Eye (tissue), 1 donor: ENCODE measurements at regions not wholly inside any gene's neighbourhood (a gene's known extent, or its start where the extent isn't known, plus 50 kb on each side); places are given as distances from the start of the nearest gene placed in this dataset.

Experiments
- DNase-seq: peaks from one replicate; pipeline ENCODE4 v3.0.0-alpha.2; 2015

DNA sequence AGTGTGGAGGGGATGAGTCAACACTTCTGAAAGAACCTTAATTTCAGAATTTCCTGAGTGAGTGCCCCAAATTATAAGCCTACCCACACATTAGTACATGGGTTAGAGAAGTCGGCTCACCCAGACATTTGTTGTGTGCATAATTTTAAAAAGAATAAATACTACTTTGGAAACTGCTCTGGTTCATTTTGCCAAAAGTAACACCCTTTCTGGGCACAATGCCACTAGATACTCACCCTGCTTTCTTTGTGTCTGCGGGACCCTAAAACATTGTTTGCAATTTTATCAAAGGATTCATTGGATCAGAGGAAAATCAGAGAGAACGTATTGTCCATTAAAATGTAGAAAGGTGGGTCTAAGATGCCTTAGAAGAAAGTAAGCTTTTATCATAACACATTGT is 245.5 kb upstream of the NRP1 start:
- no peak for DNase-seq

DNA sequence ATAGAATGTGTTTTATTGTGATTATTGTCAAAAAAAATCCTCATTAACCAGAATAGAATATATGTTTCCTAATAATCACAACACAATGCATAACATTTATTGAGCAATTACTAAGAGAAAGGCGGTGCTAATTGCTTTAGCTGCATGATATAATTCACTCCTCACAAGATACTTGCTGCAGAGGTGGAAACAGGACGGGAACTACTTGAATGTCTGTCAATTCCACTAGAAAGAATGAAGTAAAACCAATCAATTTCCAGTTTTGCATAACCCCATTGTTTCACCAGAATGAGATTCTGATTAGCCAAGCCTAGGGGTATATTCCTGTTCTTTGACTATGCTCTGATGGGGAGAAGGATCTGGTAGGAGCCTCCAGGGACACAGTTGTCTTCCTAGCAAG is 239.1 kb upstream of the NRP1 start:
- DNase-seq = no peak

DNA sequence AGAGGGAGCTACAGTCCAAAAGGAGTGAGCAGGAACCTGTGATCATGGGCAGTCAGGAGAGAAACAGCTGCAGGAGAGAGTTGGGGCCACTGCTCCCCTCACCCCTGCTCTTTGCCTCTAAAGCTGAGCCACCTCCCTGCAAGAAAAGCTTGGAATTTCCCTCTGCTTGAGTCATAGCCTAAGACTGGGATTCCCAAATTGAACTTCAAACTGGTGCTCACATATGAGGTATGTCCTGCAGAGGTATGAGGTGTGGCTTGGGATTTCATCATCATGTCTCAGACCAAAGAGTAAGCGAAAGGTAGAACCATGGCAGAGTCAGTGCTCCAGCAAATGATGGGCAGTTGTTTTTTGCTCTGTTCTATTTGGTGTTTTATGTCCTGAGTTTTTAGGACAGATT is 237.1 kb upstream of the NRP1 start:
- DNase-seq = no peak

- no peak for DNase-seq
Measured at GRCh38 chr10:33570495-33570894, 236.0 kb upstream of the NRP1 start.

GRCh38 chr10:33569702-33570101 is 235.2 kb upstream of the NRP1 start:
- no peak for DNase-seq

DNA sequence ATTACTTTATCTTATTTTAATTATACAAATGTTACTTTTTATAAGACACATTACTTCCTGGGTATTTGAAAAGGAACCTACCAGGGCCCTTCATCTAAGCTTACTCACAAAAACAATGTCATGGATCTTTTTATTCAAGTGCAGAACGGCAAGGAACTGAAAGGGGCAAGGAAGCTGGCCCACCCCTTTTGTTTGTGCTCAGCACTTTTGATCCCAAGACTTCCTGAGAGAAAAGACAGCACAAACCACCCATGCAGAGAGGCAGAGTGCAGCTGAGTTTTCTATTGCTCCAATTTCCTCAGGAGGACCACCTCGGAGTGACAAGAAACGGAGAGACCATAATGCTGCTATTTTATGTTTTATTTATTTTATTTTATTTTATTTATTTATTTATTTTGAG is 232.0 kb upstream of the NRP1 start:
- peak; percentile 14 for DNase-seq

DNA sequence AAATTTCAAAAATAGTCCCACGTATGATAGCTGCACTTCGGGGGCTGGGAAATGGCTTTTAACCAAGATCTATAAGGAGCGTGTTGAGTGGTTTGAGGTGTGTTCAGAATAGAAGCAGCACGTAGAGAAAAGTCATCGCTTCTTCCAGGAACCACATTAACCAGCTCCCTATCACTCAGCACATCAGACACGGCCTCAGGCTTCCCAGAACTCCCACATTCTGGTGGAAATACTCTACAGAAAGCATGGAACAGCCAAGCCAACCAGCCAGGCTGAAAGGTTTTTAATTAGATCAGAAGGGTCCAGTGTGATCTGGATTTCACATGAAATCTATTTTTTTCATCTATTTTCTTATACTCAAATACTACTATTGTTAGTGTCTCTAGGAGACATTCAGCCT is 231.5 kb upstream of the NRP1 start:
- peak; percentile 9 for DNase-seq

DNA sequence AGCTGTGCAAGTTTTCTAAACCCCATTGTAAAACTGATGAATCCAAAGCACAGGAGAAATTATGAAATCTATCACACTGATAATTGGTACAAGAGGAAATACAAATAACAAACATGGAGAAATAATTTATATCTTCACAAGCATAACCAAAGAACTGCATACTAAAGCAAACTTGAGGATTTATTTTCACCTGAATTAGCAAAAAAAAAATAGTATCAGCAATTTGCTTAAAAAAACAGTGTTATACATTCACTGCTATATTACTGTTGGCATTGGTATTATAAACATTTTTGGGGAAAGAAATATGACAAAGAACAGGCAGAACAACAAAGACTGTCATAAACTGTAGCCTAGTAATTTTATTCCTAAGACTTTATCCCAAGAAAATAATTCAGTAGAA is 230.8 kb upstream of the NRP1 start:
- DNase-seq = no peak

DNA sequence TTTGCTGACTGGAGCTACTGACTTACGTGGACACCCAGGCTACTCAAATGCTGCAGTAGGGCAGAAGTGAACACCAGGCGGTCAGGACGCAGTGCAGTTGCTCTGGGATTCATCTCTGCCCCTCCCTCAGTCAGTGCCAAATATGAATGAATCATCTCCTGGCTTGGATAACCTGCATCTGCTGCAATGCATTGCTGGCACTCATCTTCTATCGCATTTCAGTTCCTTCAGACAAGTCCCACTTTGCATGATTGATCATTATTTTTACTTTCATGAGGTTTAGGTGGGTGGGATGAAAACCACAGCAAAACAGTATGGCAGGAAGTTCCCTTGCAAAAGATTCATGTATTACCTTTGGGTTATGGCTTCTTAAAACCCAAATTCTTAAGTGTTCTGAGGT is 224.6 kb upstream of the NRP1 start:
- DNase-seq = no peak

DNA sequence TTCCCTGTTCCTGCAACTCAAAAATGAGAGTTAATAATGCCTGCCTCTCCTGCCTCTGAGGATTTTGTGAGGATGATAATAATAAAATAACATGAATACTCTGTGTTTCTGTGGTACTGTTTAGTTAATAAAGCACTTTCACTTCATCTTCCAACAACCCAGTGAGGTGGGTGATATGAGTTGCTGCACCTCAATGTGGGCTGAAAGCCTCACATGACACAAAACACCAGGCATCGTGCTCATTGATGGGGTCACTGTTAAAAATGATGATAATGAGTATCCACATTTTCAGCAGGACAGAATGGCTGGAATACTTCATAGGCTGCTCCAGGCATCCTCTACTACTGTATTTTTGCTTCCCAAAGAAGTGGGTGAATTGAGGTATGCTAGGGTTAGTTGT is 222.8 kb upstream of the NRP1 start:
- no peak for DNase-seq

DNA sequence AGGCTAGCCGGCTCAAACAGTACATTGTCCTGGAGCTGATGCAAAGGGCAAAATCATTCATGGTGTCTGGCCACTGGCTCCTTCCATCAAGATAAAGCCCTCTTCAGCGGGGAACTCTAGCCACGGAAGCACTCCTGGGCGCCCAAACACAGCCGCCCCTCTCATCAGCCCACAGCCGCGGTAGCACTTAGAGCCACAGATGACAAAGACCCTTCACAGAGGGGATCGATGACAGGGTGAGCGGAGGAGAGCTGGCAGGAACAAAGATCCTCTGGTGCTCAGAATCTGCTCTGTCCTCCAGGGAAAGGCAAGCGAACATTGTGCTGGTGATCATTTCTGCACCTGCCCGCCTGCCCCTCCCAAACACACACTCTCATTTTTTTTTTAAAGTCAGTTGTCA is 222.2 kb upstream of the NRP1 start:
- peak; percentile 64 for DNase-seq

- DNase-seq = no peak
Measured at GRCh38 chr10:33556103-33556502, 221.6 kb upstream of the NRP1 start.

DNA sequence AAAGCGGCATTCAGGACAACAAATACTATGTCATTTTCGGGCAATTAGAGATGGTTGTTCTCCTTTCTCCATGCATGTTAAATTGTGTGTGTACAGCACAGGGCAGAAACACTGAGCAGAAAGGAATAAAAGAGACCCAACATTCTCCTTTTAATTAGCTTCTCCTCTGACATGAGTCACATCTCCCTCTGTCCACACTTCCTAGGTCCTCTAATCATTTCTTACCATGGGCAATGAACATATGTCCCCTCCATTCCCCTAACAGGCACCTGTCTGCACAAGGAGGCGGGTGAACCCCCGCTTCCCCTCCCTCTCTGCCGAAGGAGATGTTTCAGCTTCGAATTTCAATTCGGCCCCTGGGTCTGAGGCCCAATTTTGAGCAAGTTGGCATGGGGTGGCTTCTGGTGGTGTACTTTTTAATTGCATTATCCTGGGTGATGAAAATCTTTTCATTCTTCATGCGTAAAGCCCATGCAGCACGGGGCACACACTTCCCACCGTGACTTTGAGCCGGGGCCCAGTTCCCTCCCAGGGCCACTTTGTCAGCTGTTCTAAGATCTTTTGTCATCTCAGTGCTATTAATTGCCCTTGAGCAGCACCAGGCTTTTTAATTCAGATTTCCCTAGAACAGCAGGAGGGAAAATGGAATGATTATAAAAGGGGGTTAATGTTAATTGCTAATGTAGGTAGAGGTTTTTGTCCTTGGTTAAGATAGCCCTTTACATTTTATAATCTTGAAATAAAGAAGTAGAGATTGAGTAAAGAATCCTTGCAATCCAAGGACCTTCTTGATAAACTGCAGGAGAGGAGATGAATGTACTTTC is 219.5 kb upstream of the NRP1 start:
- DNase-seq = peak; percentile 65

DNA sequence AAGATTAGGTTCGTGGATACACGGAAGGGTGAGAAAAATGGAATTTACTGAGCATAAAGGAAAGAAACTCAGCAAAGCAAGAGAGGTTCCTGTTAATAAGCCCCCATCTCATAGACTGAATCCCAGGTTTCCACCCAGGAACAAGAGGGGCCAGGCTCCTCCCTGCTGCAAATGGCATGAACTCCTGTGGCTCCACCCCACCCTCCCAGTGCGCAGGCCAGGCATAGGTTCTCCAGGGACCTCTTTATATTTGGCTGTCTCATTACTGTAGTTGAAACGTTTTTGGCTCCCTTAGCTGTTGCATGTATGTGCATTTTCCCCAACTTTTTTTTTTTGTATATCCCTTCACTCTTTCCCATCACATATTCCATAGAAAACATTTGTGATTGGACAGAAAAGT is 217.8 kb upstream of the NRP1 start:
- DNase-seq = no peak

DNA sequence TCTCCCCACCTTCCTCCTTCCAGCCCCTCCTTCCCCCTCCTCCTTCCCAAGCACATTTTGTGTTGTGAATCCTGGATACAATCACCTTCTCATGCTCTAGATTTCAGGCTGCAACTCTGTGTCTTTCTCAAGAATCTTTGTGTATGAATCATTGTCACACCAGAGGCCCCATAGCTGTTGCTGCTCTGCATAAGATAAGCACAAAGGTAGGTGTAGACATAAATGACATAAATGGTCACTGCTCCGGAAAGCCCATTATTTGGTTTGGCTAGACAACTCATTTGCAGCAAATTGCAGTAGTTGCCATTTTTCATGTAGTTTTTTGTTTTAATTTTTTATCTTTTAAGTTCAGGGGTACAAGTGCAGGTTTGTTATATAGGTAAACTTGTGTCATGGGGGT is 216.3 kb upstream of the NRP1 start:
- DNase-seq = no peak

DNA sequence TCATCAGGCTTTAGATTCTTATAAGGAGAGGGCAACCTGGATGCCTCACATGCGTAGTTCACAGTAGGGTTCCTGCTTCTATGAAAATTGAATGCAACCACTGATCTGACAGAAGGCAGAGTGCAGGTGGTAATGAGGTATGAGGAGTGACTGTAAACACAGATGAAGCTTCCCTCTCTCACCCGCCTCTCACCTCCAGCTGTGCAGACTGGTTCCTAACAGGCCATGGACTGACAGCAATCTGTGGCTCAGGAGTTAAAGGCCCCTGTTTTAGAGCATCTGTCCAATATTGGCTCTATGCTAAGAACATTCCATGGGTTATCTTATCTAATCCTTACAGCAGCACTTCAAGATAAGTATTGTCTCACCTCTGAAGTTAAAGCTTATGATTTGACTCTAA is 213.5 kb upstream of the NRP1 start:
- DNase-seq = no peak

- DNase-seq = no peak
Measured at GRCh38 chr10:33546031-33546430, 211.6 kb upstream of the NRP1 start.

DNA sequence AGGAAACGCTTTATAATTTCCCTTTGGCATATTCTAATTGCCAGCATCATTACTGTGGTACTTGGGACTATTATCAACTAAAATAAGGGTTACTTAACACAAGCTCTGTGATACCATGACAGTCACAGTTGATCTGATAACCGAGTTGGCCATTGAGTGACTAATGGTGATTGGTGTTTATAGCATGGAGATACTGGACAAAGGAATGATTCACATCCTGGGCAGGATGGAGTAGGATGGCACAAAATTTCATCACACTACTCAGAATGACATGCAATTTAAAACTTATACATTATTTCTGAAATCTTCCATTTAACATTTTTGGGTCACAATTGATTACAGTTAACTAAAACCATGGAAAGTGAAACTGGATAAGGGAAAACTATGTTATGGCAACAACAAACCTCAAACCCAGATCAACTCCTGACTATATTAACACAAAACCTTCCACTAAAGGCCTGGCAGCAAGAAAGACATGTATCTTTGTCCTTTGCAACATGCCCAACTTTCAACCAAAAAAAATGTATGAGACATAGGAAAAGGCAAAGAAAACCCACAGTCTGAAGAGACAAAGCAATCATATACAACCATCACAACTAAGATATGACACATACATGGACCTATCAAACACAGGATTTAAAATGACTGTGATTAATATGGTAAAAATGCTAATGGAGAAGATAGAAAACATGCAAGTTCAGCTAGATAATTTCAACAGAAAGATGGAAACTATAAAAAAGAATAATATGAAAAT is 208.5 kb upstream of the NRP1 start:
- DNase-seq = no peak

- DNase-seq = no peak
Measured at GRCh38 chr10:33539116-33539515, 204.6 kb upstream of the NRP1 start.

DNA sequence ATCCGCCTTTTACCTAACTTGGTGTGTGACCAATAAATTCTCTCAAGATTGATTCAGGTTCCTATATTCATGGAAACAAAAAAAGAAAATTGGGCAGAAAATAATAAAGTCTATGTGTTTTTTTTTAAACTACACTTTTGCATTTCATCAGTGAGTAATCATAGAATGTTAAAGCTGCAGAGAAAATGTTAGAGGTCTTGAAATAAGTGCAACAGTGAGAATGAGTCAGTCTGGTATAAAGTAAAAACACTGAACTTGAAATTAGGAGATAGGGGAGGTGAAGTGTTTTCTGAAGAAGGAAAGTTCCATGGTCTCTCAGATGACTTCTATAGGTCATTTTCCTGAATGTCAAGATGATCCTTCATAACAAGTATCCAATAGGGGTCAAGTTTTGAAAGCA is 202.6 kb upstream of the NRP1 start:
- DNase-seq = no peak

DNA sequence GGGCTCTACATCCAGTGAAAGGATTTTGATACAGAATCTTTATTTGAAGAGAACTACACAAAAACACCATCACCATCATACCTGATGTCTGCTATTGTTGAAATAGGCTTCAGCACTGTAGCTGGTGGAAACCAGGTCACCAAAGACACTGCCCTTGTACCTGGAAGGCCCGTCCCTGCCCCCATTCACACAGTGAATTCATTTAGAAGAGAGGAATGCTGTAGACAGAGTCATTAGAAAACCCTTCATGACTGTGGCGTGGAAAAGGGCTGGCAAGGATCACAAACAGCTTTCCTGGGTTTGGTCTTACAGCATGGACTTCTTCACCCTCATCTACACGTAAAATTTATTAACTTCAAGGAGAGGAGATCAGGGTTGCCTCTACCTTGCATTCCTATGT is 202.0 kb upstream of the NRP1 start:
- no peak for DNase-seq

DNA sequence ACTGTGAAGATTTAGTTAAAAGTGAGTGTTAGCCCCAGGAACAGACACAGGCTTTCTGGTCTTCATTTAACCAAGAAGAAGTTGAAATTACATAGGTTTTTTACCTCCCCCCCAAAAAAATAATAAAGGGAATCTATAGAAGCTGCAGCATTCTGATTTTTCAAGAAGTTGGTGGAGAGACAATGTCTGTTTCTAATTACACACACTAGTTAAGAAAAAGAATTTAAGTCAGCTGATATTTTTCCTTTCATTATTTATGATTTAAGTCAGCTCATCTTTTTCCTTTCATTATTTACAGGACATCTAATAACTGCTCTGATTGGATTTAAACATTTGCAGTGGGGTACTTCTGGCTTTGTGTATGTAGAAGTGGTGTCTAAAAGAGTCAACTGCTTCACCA is 201.4 kb upstream of the NRP1 start:
- DNase-seq = no peak

GRCh38 chr10:33534416-33534815 is 199.9 kb upstream of the NRP1 start:
- no peak for DNase-seq

DNA sequence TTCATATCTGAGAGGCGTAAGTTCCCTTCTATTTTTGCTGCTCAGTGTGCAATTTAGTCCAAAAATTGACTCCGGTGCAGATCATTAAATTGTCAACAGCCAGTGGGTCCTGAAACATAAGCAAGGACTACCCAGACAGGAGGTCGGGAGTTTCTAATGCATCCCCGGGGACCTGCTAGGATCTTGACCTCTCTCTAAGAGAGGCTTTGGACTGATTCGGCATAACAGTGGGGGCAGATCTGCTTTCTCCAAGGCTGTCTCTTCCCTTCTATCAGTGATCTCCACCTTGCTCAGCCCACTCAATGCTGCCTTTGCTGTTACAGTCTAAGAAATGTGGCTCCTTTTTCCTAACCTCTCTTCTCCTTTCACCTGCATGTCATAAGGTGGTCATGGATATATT is 199.1 kb upstream of the NRP1 start:
- DNase-seq = no peak

GRCh38 chr10:33532901-33533300 is 198.4 kb upstream of the NRP1 start:
- DNase-seq = no peak
